Thyroid gland (tissue), 4 donors: ENCODE measurements at regions not wholly inside any gene's neighbourhood (a gene's known extent, or its start where the extent isn't known, plus 50 kb on each side); places are given as distances from the start of the nearest gene placed in this dataset.

ENCODE experiments used
- CTCF ChIP-seq, 6 experiments: fragments of 200-600 bp in 3 of 6; fragments of 450-650 bp in 3 of 6; sonication (generic) in 3 of 6; IDR thresholded peaks; one replicate each; pipeline ENCODE4 v1.5.1; 2016 to 2019; ENCODE audit warnings: antibody characterized with exemption in 6 of 6, mild to moderate bottlenecking in 2 of 6, inconsistent platforms in 1 of 6, moderate library complexity in 1 of 6
- POLR2A ChIP-seq, 2 donors: fragments of 450-650 bp; IDR thresholded peaks; one replicate each; pipeline ENCODE4 v1.6.1; 2017; ENCODE audit warnings: antibody characterized with exemption in 2 of 2, mild to moderate bottlenecking in 2 of 2, moderate library complexity in 1 of 2

DNA sequence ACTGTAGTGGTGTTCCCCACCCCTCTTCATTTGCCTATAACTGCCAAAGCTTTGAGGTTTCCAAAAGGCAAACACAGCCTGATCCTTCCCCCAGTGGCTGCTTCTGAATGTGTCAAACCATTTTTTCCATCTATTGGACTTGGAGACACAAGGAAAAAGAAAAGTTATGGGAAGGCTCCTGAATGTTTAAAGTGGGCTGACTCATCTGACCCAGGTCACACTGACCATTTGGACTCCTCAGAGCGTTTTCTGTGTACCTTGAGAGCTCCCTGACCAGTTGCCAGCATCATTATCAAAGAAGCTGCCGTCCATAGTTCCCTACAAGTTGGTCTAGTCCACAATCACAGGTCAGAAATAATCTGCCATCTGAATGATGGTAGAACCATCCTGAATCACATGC lies 123.4 kb upstream of the COL3A1 start:
- TF ChIP-seq POLR2A (IDR thresholded peaks at IDR 0.05) (no peak), CTCF (IDR thresholded peaks at IDR 0.05) (no peak)
